ENCODE measurements at regions not wholly inside any gene's neighbourhood (a gene's known extent, or its start where the extent isn't known, plus 50 kb on each side); places are given as distances from the start of the nearest gene placed in this dataset.

DNA sequence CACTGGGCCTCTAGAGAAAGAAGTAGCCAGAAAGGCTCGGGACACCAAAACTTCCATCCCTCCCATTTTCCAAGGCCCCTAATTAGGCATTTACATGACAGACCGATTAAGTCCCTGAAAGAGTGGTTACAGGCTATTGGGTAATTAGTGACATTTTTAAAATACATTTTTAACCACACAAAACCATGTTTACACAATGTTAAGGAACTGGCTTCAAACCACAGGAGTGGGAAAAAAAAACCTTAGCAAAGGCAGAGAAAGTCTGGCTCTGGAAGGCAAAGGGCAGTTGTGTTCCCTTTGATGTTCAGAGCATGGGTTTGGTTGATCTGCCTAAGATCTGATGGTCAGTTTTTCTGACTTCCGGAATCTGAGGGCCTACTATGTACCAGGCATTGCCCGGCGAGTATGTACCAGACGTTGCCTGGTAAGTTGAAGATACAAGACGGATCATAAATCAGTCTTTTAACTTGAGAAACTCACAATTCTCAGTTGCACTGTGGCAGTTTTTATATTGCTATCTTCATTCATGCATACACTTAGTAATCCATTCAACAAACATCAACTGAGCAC, 576.5 kb downstream of the MED13L start:
- Histone ChIP-seq H3K9me3 (ENCODE audit: low read depth) (no peaks in the 10 kb centered on the region), H3K27ac (no peak overlapping the region), H4K20me1 (ENCODE audit: low read depth) (no peaks in the 10 kb centered on the region), H3K79me2 (ENCODE audit: low read depth) (no peaks in the 10 kb centered on the region), H3K4me1 (peaks cover 10% of the 10 kb centered on the region), H3K4me2 (no peak overlapping the region), H3K4me3 (no peak overlapping the region), H2AFZ (replicated peaks) (no peak overlapping the region), H3K27me3 (no peaks in the 10 kb centered on the region), H3K36me3 (no peaks in the 10 kb centered on the region), H3F3A (ENCODE audit: low read depth) (no peaks in the 10 kb centered on the region), H3K9ac (no peak overlapping the region)
- Mint-ChIP-seq H3K4me1 (no peaks in the 10 kb centered on the region), H3K27me3 (ENCODE audit: insufficient read depth, low read depth) (peaks cover 2% of the 10 kb centered on the region), H3K36me3 (no peaks in the 10 kb centered on the region), H3K9me3 (no peaks in the 10 kb centered on the region), H3K27ac (no peak overlapping the region), H3K4me3 (no peak overlapping the region)
- no peak for DNase-seq (ENCODE audit: low spot score)
- TF ChIP-seq EZH2 (IDR thresholded peaks at IDR 0.05) (no peak), EZH2phosphoT487 (IDR thresholded peaks at IDR 0.05) (no peak), CTCF (IDR thresholded peaks at IDR 0.05) (no peak)

DNA sequence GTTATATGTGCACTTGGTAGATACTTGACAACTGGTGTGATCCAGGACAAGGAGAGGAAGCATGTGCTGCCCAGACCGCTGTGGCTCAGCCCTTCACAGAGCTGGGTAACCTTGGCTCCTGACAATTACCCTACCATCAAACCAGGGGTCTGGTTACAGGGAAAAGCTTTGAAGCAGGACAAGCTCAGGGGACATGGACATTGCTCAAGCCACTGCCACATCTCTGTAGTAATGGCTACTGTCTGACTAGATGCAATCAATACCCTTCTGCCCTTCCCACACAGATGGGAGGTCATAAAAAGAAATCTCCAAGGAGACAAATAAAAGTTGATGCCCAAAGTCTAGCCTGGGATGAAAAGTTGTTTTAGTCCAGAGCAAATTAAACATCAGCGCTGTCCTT, 577.4 kb downstream of the MED13L start:
- H3K9me3 Mint-ChIP-seq, result no peaks in the 10 kb centered on the region
- H3K79me2 ChIP-seq (ENCODE audit: low read depth), result no peaks in the 10 kb centered on the region
- no peak for DNase-seq (ENCODE audit: low spot score)
- peaks cover 10% of the 10 kb centered on the region for H3K4me1 ChIP-seq
- no peaks in the 10 kb centered on the region for H3K36me3 ChIP-seq
- H4K20me1 ChIP-seq (ENCODE audit: low read depth), result no peaks in the 10 kb centered on the region
- H3K27me3 ChIP-seq, result no peaks in the 10 kb centered on the region
- H3K4me1 Mint-ChIP-seq, result no peaks in the 10 kb centered on the region
- no peaks in the 10 kb centered on the region for H3K9me3 ChIP-seq (ENCODE audit: low read depth)
- no peak overlapping the region for H3K4me3 ChIP-seq
- no peaks in the 10 kb centered on the region for H3K36me3 Mint-ChIP-seq
- H3K27ac Mint-ChIP-seq, result no peak overlapping the region
- H2AFZ ChIP-seq (replicated peaks), result no peak overlapping the region
- no peak overlapping the region for H3K27ac ChIP-seq
- no peak for TF ChIP-seq EZH2 (IDR thresholded peaks at IDR 0.05)
- TF ChIP-seq EZH2phosphoT487 (IDR thresholded peaks at IDR 0.05), result no peak
- TF ChIP-seq CTCF (IDR thresholded peaks at IDR 0.05), result no peak
- H3K9ac ChIP-seq, result no peak overlapping the region
- H3K4me3 Mint-ChIP-seq, result no peak overlapping the region
- no peaks in the 10 kb centered on the region for H3F3A ChIP-seq (ENCODE audit: low read depth)
- H3K27me3 Mint-ChIP-seq (ENCODE audit: insufficient read depth, low read depth), result peaks cover 2% of the 10 kb centered on the region
- no peak overlapping the region for H3K4me2 ChIP-seq

GRCh38 chr12:115698257-115698656, 579.2 kb downstream of the MED13L start:
- Histone ChIP-seq H3K79me2 (ENCODE audit: low read depth) (no peaks in the 10 kb centered on the region), H2AFZ (replicated peaks) (no peak overlapping the region), H4K20me1 (ENCODE audit: low read depth) (no peaks in the 10 kb centered on the region), H3K4me3 (no peak overlapping the region), H3K4me1 (peaks cover 10% of the 10 kb centered on the region), H3K9ac (no peak overlapping the region), H3K4me2 (no peak overlapping the region), H3F3A (ENCODE audit: low read depth) (no peaks in the 10 kb centered on the region), H3K27me3 (no peaks in the 10 kb centered on the region), H3K36me3 (no peaks in the 10 kb centered on the region), H3K9me3 (ENCODE audit: low read depth) (no peaks in the 10 kb centered on the region), H3K27ac (no peak overlapping the region)
- no peak for DNase-seq (ENCODE audit: low spot score)
- peaks cover 2% of the 10 kb centered on the region for H3K27me3 Mint-ChIP-seq (ENCODE audit: insufficient read depth, low read depth)
- no peak for TF ChIP-seq CTCF (IDR thresholded peaks at IDR 0.05)
- TF ChIP-seq EZH2 (IDR thresholded peaks at IDR 0.05), result no peak
- TF ChIP-seq EZH2phosphoT487 (IDR thresholded peaks at IDR 0.05), result no peak
- no peak overlapping the region for H3K27ac Mint-ChIP-seq
- H3K9me3 Mint-ChIP-seq, result no peaks in the 10 kb centered on the region
- H3K36me3 Mint-ChIP-seq, result no peaks in the 10 kb centered on the region
- H3K4me3 Mint-ChIP-seq, result no peak overlapping the region
- no peaks in the 10 kb centered on the region for H3K4me1 Mint-ChIP-seq
